ENCODE measurements at regions not wholly inside any gene's neighbourhood (a gene's known extent, or its start where the extent isn't known, plus 50 kb on each side); places are given as distances from the start of the nearest gene placed in this dataset.

- Histone ChIP-seq H3K4me3 (ENCODE audit: low read length in 2 of 2) (no peak overlapping the region), H3K27me3 (ENCODE audit: control insufficient read depth in 2 of 2, insufficient read depth in 1 of 2, low read length in 1 of 2) (no peaks in the 10 kb centered on the region), H3K27ac (ENCODE audit: low read depth in 1 of 2, low read length in 1 of 2) (no peak overlapping the region), H3K9me3 (ENCODE audit: control insufficient read depth in 2 of 2, insufficient read depth in 1 of 2, low read length in 1 of 2) (no peaks in the 10 kb centered on the region), H3K36me3 (ENCODE audit: control insufficient read depth in 2 of 2, insufficient read depth in 2 of 2, low read length in 1 of 2) (peaks cover 0 to 41% of the 10 kb centered on the region in 2 donors), H3K4me1 (ENCODE audit: control insufficient read depth in 2 of 2, insufficient read depth in 2 of 2, low read length in 2 of 2) (no peaks in the 10 kb centered on the region)
- no peak for DNase-seq (ENCODE audit: low read depth in 6 of 9, low spot score in 9 of 9)
- WGBS, result 95% methylated on average over 31 of the region's 31 CpGs
Observed at GRCh38 chr22:46098525-46099475, 51.5 kb upstream of the PPARA start.

- Histone ChIP-seq H3K9me3 (ENCODE audit: control insufficient read depth in 2 of 2, insufficient read depth in 1 of 2, low read length in 1 of 2) (no peaks in the 10 kb centered on the region), H3K27ac (ENCODE audit: low read depth in 1 of 2, low read length in 1 of 2) (no peak overlapping the region), H3K27me3 (ENCODE audit: control insufficient read depth in 2 of 2, insufficient read depth in 1 of 2, low read length in 1 of 2) (no peaks in the 10 kb centered on the region), H3K4me1 (ENCODE audit: control insufficient read depth in 2 of 2, insufficient read depth in 2 of 2, low read length in 2 of 2) (no peaks in the 10 kb centered on the region), H3K36me3 (ENCODE audit: control insufficient read depth in 2 of 2, insufficient read depth in 2 of 2, low read length in 1 of 2) (peaks cover 0 to 41% of the 10 kb centered on the region in 2 donors), H3K4me3 (ENCODE audit: low read length in 2 of 2) (no peak overlapping the region)
- WGBS, result 94% methylated on average over 4 of the region's 4 CpGs
- DNase-seq (ENCODE audit: low read depth in 6 of 9, low spot score in 9 of 9), result no peak
Observed at GRCh38 chr22:46099740-46100139, 50.6 kb upstream of the PPARA start.

- Histone ChIP-seq H3K9me3 (ENCODE audit: control insufficient read depth in 2 of 2, insufficient read depth in 1 of 2, low read length in 1 of 2) (no peaks in the 10 kb centered on the region), H3K27ac (ENCODE audit: low read depth in 1 of 2, low read length in 1 of 2) (no peak overlapping the region), H3K4me1 (ENCODE audit: control insufficient read depth in 2 of 2, insufficient read depth in 2 of 2, low read length in 2 of 2) (no peaks in the 10 kb centered on the region), H3K36me3 (ENCODE audit: control insufficient read depth in 2 of 2, insufficient read depth in 2 of 2, low read length in 1 of 2) (peaks cover 0 to 41% of the 10 kb centered on the region in 2 donors), H3K4me3 (ENCODE audit: low read length in 2 of 2) (no peak overlapping the region), H3K27me3 (ENCODE audit: control insufficient read depth in 2 of 2, insufficient read depth in 1 of 2, low read length in 1 of 2) (no peaks in the 10 kb centered on the region)
- DNase-seq (ENCODE audit: low read depth in 6 of 9, low spot score in 9 of 9), result no peak
- 98% methylated on average over 21 of the region's 21 CpGs for WGBS
Observed at GRCh38 chr22:46100401-46101105, 49.8 kb upstream of the PPARA start.

Measured in thymus (tissue), 11 donors.